DOHH2 (cell line): ENCODE measurements at regions not wholly inside any gene's neighbourhood (a gene's known extent, or its start where the extent isn't known, plus 50 kb on each side); places are given as distances from the start of the nearest gene placed in this dataset.

Experiments
- EZH2phosphoT487 ChIP-seq: fragments of 200-600 bp; sonication (generic); IDR thresholded peaks from 2 replicates; pipeline ENCODE4 v1.6.1; 2017; ENCODE audit warnings: borderline replicate concordance, mild to moderate bottlenecking, antibody characterized with exemption, low read length, moderate library complexity, mixed read lengths
- TF ChIP-seq, protein P1 (sequence below): fragments of 200-600 bp; sonication (generic); IDR thresholded peaks from one replicate; pipeline ENCODE4 v1.5.1; 2014; ENCODE audit warnings: antibody characterized with exemption, mild to moderate bottlenecking, low read depth, low read length; ENCODE audit not compliant: poor library complexity, severe bottlenecking

DNA sequence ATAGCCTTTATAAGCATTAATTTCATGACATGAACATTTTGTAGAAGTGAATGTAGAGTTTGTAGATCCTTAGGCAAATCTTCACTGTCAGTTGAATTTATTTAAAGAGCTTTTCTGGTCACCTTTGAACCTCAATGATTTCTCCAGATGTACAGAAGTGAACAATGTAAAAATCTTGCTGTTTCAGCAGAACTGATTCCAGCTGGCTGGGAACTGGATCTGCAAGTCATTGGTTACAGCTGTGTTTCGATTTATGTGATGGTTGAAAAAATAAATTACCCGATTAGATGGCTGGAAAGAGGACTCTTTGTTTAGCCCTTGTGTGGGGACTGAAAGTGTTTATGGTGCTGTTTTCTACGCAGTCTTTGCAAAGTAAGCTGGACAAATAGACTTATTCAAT lies 849.8 kb downstream of the USP25 start:
- TF ChIP-seq, protein P1, sequence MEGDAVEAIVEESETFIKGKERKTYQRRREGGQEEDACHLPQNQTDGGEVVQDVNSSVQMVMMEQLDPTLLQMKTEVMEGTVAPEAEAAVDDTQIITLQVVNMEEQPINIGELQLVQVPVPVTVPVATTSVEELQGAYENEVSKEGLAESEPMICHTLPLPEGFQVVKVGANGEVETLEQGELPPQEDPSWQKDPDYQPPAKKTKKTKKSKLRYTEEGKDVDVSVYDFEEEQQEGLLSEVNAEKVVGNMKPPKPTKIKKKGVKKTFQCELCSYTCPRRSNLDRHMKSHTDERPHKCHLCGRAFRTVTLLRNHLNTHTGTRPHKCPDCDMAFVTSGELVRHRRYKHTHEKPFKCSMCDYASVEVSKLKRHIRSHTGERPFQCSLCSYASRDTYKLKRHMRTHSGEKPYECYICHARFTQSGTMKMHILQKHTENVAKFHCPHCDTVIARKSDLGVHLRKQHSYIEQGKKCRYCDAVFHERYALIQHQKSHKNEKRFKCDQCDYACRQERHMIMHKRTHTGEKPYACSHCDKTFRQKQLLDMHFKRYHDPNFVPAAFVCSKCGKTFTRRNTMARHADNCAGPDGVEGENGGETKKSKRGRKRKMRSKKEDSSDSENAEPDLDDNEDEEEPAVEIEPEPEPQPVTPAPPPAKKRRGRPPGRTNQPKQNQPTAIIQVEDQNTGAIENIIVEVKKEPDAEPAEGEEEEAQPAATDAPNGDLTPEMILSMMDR, result no peak
- no peak for TF ChIP-seq EZH2phosphoT487
